ENCODE measurements at regions not wholly inside any gene's neighbourhood (a gene's known extent, or its start where the extent isn't known, plus 50 kb on each side); places are given as distances from the start of the nearest gene placed in this dataset.
"Not testable (repeated sequence)": the region's sequence is repeated elsewhere in the genome, so short reads cannot be mapped to it uniquely, and the experiment has no call there.

DNA sequence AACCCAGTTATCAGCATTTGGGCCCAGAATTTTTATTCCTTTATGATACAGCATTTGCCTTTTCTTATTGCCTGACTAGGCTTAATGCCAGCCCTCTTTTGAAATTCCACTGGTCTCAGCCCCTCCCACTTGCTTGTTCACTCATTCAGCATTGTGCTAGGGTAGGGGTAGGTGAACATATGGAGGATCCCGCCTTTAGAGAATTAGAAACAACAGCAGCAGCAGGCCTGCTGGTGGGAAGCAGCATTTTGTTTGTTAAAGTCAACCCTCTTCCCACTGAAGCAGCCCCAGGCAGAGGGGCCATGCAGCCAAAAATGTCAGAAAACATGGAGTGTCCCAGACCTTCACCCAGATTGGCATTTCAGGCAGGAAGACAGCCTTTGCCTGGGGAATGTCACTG is 1355.2 kb downstream of the CDH8 start:
- no peak for DNase-seq (ENCODE audit: low read depth)

DNA sequence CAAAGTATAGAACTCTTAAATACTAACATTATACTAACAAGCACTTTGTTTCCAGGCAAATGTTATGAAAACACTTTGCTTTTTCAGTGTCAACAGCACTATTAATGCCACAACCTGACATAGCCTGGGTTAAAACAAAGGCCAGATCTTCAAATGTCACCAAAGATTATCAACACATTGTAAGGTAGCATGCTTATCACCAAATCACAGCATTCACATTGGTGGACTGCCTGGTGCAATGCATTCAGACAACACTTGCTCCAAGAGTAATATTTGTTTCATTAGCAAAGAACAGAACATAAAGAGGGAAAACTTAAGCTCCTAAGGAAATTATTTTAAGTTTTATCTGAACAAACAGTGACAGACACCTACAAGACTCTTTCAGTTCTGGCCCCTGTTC is 1361.2 kb downstream of the CDH8 start:
- no peak for DNase-seq (ENCODE audit: low read depth)

DNA sequence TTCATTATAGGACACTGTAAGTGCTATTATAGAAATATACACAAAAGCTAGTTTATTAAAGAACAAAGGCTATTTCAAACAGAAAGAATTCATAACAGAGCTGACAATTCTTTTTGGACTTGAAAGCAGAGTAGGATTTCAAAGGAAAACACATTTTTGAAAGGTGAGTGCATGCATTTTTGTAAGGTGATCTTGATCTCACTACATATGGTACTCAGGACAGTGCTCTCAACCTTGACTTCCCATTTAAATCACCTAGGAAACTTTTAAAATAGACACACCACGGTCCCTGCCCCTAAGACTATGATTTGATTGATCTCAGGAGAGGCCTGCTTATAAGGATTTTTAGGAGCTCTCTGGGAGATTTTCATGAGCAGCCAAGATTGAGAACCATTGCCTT is 1362.0 kb downstream of the CDH8 start:
- DNase-seq (ENCODE audit: low read depth): no peak

DNA sequence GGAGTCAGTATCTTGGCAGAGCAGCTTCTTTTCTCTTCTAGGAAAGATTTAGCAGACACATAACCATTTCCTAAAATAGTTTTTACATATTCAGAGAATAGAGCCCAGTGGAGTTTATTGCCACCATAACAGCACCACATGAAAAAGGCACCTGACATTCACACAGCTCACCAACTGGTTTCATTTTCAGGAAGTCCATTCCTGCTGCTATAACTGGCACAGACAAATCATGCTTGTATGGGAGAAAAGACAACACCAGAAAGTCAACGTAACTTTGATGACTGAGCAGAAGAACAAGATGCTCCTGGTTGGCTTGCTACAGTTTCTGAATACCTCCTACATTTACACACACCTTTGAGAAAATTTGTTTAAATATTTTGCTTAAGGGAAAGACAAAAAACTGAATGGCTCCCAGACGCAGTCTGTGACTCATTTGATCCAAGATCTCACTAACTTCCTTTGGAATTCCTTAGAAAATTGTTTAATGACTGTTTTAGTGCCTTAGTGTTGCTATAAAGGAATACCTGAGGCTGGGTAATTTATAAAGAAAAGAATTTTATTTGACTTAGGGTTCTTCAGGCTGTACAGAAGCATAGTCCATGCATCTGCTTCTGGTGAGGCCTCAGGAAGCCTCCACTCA is 1380.6 kb downstream of the CDH8 start:
- DNase-seq (ENCODE audit: low read depth): no peak

DNA sequence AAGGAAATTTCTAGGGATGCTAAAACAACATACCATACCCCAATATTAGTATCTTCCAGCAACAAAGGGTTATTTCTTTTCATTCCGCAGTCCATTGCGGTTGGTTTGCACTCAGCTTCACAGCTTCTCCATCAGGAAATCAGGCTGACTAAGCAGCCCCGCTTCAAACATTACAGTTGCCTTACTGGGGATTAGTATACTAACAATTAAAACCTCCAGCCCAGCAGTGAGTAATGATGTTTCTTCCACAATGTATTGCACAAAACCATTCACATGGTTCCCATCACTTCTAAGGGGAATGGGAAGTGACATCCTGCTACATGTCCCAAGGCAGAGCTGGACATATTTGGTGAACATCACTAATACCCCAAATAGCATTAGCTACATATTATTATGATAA is 1384.9 kb downstream of the CDH8 start:
- DNase-seq (ENCODE audit: low read depth): no peak

DNA sequence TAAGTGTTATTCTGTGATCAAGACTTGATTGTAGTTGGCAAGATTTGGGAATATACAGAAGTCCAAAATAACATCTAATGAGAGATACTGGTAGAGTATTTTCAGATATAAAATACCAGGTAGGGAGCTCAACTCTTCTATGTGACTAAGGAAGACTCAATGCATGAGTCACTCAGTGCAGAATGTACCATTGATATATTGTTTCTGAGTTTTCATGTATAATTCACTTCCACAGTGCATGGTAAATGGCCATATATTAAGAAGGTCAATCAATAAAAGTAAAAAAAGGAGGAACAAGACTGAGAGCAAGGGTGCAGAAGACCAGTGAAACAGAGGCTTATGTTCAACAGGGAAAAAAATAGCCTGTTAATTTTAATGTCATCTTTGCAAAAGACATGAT is 1387.9 kb downstream of the CDH8 start:
- no peak for DNase-seq (ENCODE audit: low read depth)

DNA sequence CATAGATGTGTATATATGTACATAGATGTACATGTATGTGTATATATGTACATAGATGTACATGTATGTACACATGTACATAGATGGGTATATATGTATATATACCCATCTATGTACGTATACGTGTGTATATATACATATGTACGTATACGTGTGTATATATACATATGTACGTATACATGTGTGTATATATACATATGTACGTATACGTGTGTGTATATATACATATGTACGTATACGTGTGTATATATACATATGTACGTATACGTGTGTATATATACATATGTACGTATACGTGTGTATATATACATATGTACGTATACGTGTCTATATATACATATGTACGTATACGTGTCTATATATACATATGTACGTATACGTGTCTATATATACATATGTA is 1388.8 kb downstream of the CDH8 start:
- not testable (repeated sequence) for DNase-seq (ENCODE audit: low read depth)

DNA sequence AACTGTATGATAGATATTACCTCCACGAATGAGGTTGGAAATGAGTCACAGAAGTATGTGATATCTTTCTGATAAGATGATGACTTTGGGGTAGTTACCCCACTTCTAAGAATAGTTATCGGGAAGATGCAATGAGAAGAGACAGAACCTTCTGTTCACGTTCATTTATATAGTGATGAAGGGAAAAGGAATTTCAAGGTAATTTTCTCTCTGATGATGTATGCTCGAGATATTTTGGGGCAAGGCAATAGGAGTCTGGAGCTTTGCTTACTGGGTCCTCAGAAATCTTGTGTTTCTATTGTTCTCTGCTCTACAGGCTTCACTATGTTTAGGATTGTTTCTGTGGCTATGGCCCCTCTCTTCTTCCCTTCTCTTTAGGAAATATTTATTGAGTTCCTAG is 1389.6 kb downstream of the CDH8 start:
- DNase-seq (ENCODE audit: low read depth): no peak

DNA sequence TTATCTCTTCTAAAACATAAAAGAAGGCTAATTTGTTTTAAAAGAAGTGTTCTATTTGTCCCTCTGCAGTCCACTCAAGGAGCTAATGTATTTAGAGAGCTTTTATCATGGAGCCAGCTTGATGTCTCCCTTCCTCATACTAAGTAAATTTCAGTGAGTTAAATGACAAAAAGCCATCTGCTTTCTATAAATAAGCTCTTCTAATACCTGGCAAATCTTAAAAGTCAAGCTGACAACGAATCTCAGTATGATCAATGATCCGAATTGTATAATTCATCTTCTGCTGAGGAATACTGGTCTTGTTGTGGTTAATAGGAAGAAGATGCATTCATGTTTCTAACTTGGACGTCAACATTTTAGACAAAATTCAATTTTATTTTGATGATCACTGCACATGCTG is 1390.7 kb downstream of the CDH8 start:
- no peak for DNase-seq (ENCODE audit: low read depth)

DNA sequence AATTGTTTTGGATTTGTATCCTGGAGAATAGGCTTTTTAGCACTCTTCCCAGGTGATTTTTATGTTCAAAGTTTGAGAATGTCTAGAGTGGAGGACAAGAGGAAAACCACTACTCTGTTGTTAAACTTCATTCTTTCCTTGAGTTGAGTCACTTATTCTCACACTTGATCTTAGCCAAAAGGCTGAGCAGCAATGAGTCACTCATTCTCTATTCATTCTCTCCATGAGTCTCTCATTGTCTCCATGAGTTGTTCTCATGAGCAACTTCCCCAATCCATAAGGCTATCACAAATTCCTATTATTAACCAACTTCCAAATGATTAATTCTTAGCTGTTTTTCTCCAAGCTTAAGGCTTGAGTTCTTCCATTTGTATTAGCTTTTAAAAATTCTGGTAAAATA is 1393.3 kb downstream of the CDH8 start:
- no peak for DNase-seq (ENCODE audit: low read depth)

DNA sequence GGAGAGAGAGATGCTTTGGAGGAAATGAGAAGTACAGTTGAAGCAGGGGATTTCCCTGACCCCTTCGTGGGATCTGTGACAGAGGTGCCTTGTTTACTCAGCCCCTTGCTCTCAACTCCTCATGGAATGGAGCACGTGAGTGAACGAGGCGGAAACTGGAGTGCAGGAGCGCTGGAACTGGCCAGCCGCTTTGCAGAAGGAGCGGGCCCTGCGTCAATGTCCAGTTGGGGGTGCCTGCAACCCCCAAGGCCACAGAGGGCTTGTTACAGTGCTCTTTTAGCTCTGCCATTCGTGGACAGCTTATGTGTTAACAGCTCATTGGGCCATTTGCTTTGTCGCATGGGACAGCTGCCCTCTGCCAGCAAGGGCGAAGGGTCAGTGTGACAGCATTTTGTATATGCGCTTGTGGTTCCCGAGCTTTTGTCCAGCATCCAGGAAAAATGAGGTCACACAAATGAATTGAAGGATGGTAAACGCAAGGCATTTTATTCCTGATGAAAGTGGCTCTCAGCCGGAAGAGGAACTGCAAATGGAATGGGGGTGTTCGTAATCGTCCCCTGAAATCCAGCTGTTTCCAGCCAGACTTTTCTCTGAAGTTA is 1395.1 kb downstream of the CDH8 start:
- DNase-seq (ENCODE audit: low read depth): no peak

DNA sequence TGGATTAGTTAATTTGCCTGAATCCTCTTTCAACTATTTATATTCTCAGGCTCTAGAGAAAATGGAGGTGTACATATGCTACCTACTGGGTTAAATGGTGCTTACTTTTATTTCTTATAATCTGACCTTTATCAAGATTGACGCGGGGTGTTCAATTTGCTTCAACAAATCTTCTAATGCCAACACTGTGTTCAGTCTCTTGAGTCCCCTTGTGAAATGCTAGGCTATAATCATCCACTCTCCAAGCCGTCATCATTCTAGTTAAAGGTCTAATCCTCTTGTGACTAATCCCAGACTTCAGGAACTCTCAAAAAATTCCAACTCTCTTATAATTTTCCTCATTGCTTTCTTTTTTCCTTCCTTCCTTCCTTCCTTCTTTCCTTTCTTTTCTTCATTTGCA is 1396.2 kb downstream of the CDH8 start:
- DNase-seq (ENCODE audit: low read depth): no peak

DNA sequence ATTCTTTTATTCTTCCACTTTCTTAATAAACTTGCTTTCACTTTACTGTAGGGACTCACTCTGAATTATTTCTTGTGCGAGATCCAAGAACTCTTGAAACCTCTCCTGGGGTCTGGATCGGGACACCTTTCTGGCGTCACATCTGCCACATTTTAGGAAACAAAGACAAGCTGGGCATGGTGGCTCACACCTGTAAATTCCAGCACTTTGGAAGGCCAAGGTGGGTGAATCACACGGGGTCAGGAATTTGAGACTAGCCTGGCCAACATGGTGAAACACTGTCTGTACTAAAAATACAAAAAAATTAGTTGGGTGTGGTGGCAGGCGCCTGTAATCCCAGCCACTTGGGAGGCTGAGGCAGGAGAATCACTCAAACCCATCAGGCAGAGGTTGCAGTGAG is 1399.6 kb downstream of the CDH8 start:
- not testable (repeated sequence) for DNase-seq (ENCODE audit: low read depth)

DNA sequence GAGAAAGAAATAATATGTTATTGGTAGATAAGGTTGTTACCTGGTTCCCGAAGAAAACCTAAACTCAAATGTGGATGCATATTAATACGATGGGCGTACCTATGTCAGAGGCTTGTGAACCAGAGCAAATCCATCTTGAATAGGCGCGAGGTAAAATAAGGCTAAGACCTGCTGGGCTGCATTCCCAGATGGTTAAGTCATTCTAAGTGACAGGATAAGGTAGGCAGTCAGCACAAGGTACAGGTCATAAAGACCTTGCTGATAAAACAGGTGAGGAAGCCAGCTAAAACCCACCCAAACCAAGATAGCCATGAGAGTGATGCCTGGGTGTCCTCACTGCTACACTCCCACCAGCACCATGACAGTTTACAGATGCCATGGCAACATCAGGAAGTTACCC is 1400.1 kb downstream of the CDH8 start:
- no peak for DNase-seq (ENCODE audit: low read depth)

DNA sequence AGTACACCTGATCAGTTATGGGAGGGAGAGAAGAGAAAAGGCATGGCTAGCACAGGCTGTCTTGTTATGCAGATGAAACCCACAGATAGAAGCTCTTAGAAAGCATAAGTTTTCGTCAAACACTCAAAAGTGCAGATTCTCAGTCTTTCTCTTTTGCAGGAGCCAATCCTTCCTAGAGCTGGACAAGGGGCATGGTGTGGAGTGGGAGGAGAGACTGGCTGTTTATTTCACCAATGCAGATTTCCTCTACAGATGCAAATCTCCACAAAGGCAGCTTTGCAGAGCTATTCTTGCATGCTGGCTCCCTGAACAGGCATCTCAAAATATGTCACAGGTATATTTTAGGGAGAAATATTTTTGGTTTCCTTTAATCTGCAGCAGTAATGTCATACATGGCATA is 1400.7 kb downstream of the CDH8 start:
- DNase-seq (ENCODE audit: low read depth): no peak

DNA sequence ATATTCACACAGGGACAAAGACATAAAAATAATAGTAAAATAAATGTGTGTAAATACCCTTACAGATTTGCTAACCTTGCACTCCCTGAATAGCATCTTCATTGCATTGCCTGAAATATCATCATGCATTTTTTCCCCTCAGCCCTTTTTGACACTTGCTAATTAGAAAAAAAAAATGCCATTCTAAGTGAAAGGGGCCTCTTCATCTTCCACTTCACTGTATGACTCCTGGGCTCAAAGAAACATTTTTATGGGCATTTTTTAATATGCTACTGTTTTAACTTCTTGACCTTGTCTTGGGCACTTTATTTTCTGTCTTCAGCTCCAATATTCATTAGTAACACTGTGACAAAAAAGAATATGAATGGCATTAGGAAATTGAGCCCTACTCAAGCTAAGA is 1424.4 kb downstream of the CDH8 start:
- no peak for DNase-seq (ENCODE audit: low read depth)

DNA sequence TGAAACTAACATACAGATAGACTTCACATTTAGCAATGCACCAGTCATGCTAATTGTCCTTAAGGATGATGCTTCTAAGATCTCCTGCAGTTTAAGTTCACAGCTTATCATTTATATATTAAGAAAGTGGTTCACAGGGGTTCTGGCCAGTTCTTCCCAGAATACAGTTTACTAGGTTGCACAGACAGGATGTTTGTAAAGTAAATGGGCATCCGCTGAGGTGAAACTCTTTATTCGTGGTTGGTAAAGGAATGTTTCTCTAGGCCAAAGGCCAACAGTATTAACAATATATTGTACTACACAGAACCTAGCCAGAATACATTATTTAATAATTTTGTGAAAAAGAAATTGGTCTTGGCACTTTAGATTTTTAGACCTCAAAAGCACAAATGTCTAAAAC is 1427.3 kb downstream of the CDH8 start:
- no peak for DNase-seq (ENCODE audit: low read depth)

DNA sequence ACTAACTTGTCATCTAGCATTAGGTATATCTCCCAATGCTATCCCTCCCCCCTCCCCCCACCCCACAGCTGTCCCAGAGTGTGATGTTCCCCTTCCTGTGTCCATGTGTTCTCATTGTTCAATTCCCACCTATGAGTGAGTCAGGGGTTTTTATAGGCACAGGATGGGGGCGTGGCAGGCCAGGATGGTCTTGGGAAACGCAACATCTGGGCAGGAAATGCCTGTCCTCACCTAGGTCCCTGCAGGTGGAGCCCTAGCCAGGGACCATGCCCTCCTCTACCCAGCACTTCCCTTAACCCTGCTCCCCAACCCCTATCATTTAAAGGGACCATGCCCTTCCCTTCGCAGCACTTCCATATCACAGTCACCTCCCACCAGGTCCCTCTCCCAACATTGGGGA is 1430.6 kb downstream of the CDH8 start:
- DNase-seq (ENCODE audit: low read depth): not testable (repeated sequence)

DNA sequence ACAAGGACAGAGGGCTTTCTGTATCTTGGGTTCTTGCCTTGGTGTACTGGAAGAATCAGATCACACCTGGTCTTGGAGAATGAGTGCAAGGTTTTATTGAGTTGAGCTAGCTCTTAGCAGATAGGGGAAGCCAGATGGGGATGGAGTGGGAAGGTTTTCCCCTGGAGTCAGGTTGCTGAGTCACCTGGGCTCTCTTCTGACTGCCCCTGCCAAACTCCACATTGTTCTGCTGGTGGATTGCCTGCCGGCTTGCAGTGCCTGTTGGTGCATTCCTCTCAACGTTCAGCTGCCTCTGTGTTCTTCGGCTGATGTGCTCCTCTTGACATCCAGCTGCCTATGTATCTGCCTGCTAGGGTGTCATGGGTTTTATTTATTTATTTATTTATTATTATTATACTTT is 1431.1 kb downstream of the CDH8 start:
- DNase-seq (ENCODE audit: low read depth): no peak

DNA sequence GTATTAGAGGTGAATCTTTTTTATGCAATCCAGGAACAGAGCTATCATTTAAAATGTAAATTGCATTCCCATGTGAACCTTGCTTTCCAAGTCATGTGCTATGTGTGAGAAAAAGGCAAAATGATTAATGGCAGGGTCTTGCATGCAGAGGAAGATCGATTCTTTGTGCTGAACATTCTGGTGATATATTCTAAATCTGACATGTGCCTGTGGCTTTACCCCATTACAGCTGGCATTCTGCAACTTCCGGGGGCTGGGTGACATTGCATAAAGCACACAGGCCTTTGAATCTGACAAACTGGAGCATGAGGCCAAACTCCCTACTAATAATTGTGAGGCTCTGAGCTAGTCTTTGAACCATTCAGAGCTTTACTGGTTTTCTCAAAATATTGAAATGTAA is 1449.7 kb downstream of the CDH8 start:
- DNase-seq (ENCODE audit: low read depth): no peak

DNA sequence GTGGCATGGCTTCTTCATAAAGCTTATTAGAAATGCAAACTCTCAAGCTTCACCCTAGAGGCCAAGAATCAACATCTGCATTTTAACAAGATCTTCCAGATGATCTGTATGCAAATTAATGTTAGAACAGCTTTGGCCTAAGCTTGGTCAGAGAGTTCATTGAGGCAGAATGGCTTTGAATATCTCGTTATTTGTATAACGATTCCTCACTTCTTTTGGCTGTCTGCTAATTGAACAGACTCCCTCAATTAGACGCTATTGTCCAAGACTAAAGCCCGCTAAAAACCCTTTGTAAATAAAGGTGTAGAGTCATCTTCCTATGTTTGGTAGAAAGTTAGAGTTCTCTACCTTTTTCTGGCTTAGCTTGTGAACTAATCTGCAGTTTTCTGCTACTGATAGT is 1453.7 kb downstream of the CDH8 start:
- DNase-seq (ENCODE audit: low read depth): no peak

DNA sequence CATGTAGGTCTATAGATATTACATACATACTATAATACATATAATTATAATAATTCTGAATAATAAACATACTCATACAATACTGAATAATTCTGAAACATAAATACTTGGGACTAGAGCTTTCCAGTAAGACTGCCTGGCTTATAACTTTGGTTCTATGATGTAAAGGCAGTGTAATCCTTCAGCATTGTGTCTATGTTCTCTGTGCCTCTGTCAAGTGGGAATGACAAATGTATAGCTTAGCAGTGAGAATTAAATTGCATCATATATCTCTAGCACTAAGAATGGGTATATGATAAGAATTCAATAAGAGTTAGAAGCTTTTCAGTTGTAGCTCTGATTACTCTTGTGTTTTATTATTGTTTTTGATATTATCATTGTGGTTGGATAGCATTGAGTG is 1469.3 kb downstream of the CDH8 start:
- DNase-seq (ENCODE audit: low read depth): no peak

DNA sequence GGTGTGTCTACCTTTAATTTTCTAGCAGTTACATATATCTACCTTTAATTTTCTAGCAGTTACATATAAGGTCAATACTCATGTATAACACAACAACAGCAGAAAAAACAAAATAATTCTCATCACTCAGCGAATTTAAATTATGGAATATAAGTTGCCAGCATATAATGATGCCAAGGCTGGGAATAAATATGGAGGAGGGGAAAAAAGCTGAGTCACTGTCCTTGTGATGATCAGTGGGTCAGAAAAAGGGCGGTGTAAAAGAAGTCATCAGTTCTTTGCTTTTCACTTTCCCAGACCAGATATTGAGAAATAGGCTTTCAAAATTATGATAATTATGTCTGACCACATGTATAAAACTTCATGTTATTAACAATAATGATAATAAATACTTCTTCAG is 1471.7 kb downstream of the CDH8 start:
- no peak for DNase-seq (ENCODE audit: low read depth)

DNA sequence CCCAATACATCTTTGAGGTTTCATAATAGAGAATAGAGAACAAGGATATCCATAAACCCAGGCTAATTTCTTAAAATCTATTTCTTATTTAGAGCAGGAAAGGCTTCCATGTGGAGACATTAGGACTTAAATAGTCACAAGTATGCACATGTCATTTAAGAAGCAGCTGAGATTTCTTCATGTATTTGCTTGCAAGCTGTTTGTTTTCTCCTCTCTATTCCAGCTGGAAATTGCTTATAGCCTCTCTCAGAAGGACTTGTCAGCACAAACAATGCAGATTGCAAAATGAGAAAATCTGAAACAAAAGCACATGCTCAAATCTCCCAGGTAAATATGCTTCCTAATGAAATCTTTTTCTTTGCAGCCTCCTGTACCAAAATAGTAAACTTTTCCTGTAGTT is 1473.1 kb downstream of the CDH8 start:
- no peak for DNase-seq (ENCODE audit: low read depth)
